MM.1S (cell line): ENCODE measurements at regions not wholly inside any gene's neighbourhood (a gene's known extent, or its start where the extent isn't known, plus 50 kb on each side); places are given as distances from the start of the nearest gene placed in this dataset.

Experiments used
- DNase-seq: peaks from one replicate; pipeline ENCODE4 v3.0.0-alpha.2; 2015
- H2AFZ ChIP-seq: fragments of 300-600 bp; sonication (generic); 2 replicates; pipeline ENCODE4 v1.6.0; 2016; ENCODE audit warnings: antibody characterized with exemption, low read length
- H3F3A ChIP-seq: fragments of 300-600 bp; sonication (generic); 2 replicates; pipeline ENCODE4 v1.6.1; 2016; ENCODE audit warnings: mild to moderate bottlenecking, antibody characterized with exemption, low read length, moderate library complexity, mixed read lengths; ENCODE audit not compliant: insufficient read depth
- H3K27ac ChIP-seq: fragments of 300-600 bp; sonication (generic); 2 replicates; pipeline ENCODE4 v1.5.1; 2016; ENCODE audit warnings: mild to moderate bottlenecking, low read length
- H3K27me3 ChIP-seq: fragments of 300-600 bp; sonication (generic); replicated peaks from 2 replicates; pipeline ENCODE4 v1.6.0; 2016; ENCODE audit warnings: low read length; ENCODE audit not compliant: insufficient read depth
- H3K36me3 ChIP-seq: fragments of 300-600 bp; sonication (generic); replicated peaks from 2 replicates; pipeline ENCODE4 v1.6.1; 2016; ENCODE audit warnings: mild to moderate bottlenecking, low read length, mixed read lengths; ENCODE audit not compliant: insufficient read depth
- H3K4me1 ChIP-seq: fragments of 300-600 bp; sonication (generic); 2 replicates; pipeline ENCODE4 v1.6.1; 2016; ENCODE audit warnings: low read length, mixed read lengths
- H3K4me2 ChIP-seq: fragments of 300-600 bp; sonication (generic); 2 replicates; pipeline ENCODE4 v1.6.0; 2016; ENCODE audit warnings: low read depth, low read length
- H3K4me3 ChIP-seq: fragments of 300-600 bp; sonication (generic); 2 replicates; pipeline ENCODE4 v1.5.1; 2016; ENCODE audit warnings: low read length, mixed read lengths
- H3K79me2 ChIP-seq: fragments of 300-600 bp; sonication (generic); 2 replicates; pipeline ENCODE4 v1.6.1; 2016; ENCODE audit warnings: mixed run types, low read length, mixed read lengths
- H3K9ac ChIP-seq: fragments of 300-600 bp; sonication (generic); 2 replicates; pipeline ENCODE4 v1.6.1; 2016; ENCODE audit warnings: low read length, mixed read lengths
- H3K9me2 ChIP-seq: fragments of 300-600 bp; sonication (generic); replicated peaks from 2 replicates; pipeline ENCODE4 v1.6.1; 2016; ENCODE audit warnings: mild to moderate bottlenecking, low read length, mixed read lengths; ENCODE audit not compliant: insufficient read depth
- H3K9me3 ChIP-seq: fragments of 300-600 bp; sonication (generic); replicated peaks from 2 replicates; pipeline ENCODE4 v1.6.1; 2016; ENCODE audit warnings: mild to moderate bottlenecking, low read length, mixed read lengths; ENCODE audit not compliant: insufficient read depth
- H4K20me1 ChIP-seq: fragments of 300-600 bp; sonication (generic); 2 replicates; pipeline ENCODE4 v1.6.1; 2016; ENCODE audit warnings: mild to moderate bottlenecking, low read length, moderate library complexity, mixed read lengths; ENCODE audit not compliant: insufficient read depth
- CTCF ChIP-seq: fragments of 300-600 bp; sonication (generic); IDR thresholded peaks from 2 replicates; pipeline ENCODE4 v1.5.1; 2016; ENCODE audit warnings: antibody characterized with exemption, low read length, mixed read lengths
- EZH2 ChIP-seq: fragments of 300-600 bp; sonication (generic); optimal IDR thresholded peaks from 2 replicates; pipeline ENCODE3; 2017; ENCODE audit warnings: low read depth, mild to moderate bottlenecking, antibody characterized with exemption, low read length, mixed read lengths
- EZH2phosphoT487 ChIP-seq: fragments of 300-600 bp; sonication (generic); IDR thresholded peaks from 2 replicates; pipeline ENCODE4 v1.6.1; 2018; ENCODE audit warnings: antibody characterized with exemption, low read length

- H3K4me3 ChIP-seq = no peak overlapping the region
- no peak overlapping the region for H3K27ac ChIP-seq
- no peak for DNase-seq
- no peaks in the 10 kb centered on the region for H4K20me1 ChIP-seq
- no peaks in the 10 kb centered on the region for H3K4me1 ChIP-seq
- H3K9me3 ChIP-seq = no peaks in the 10 kb centered on the region
- H2AFZ ChIP-seq = no peak overlapping the region
- no peaks in the 10 kb centered on the region for H3K9me2 ChIP-seq
- H3K27me3 ChIP-seq = no peaks in the 10 kb centered on the region
- no peaks in the 10 kb centered on the region for H3K36me3 ChIP-seq
- TF ChIP-seq EZH2phosphoT487 (no peak), EZH2 (no peak), CTCF (no peak)
- no peaks in the 10 kb centered on the region for H3K79me2 ChIP-seq
- no peak overlapping the region for H3K9ac ChIP-seq
- H3K4me2 ChIP-seq = no peak overlapping the region
- H3F3A ChIP-seq = no peaks in the 10 kb centered on the region
Observed at GRCh38 chr6:44539701-44540355, 152.3 kb downstream of the CDC5L start.

GRCh38 chr6:44540881-44541280 is 153.4 kb downstream of the CDC5L start:
- Histone ChIP-seq H2AFZ (no peak overlapping the region), H3K36me3 (no peaks in the 10 kb centered on the region), H3K9me2 (no peaks in the 10 kb centered on the region), H3K4me3 (no peak overlapping the region), H3K9ac (no peak overlapping the region), H3K27ac (no peak overlapping the region), H3K4me2 (no peak overlapping the region), H3F3A (no peaks in the 10 kb centered on the region), H3K4me1 (no peaks in the 10 kb centered on the region), H3K9me3 (no peaks in the 10 kb centered on the region), H3K27me3 (no peaks in the 10 kb centered on the region), H4K20me1 (no peaks in the 10 kb centered on the region), H3K79me2 (no peaks in the 10 kb centered on the region)
- DNase-seq = no peak
- TF ChIP-seq CTCF = no peak
- no peak for TF ChIP-seq EZH2
- no peak for TF ChIP-seq EZH2phosphoT487

GRCh38 chr6:44542401-44543116 is 155.1 kb downstream of the CDC5L start:
- H3K79me2 ChIP-seq = no peaks in the 10 kb centered on the region
- H3K4me2 ChIP-seq = no peak overlapping the region
- H4K20me1 ChIP-seq = no peaks in the 10 kb centered on the region
- TF ChIP-seq CTCF = no peak
- no peak for TF ChIP-seq EZH2
- no peak for TF ChIP-seq EZH2phosphoT487
- H3K36me3 ChIP-seq = no peaks in the 10 kb centered on the region
- H3K27me3 ChIP-seq = no peaks in the 10 kb centered on the region
- no peaks in the 10 kb centered on the region for H3K9me2 ChIP-seq
- no peak for DNase-seq
- H3K9me3 ChIP-seq = no peaks in the 10 kb centered on the region
- no peak overlapping the region for H3K27ac ChIP-seq
- no peak overlapping the region for H3K9ac ChIP-seq
- H3K4me3 ChIP-seq = no peak overlapping the region
- H3K4me1 ChIP-seq = no peaks in the 10 kb centered on the region
- H2AFZ ChIP-seq = no peak overlapping the region
- H3F3A ChIP-seq = no peaks in the 10 kb centered on the region
